Karpas-422 (cell line): ENCODE measurements at regions not wholly inside any gene's neighbourhood (a gene's known extent, or its start where the extent isn't known, plus 50 kb on each side); places are given as distances from the start of the nearest gene placed in this dataset.

Experiments
- DNase-seq: peaks from one replicate; pipeline ENCODE4 v3.0.0-alpha.2; 2015
- H2AFZ ChIP-seq: fragments of 200-600 bp; sonication (generic); 2 replicates; pipeline ENCODE4 v1.6.1; 2014; ENCODE audit warnings: antibody characterized with exemption, low read length, mixed read lengths
- H3K27ac ChIP-seq: fragments of 200-600 bp; sonication (generic); 2 replicates; pipeline ENCODE4 v1.5.1; 2014; ENCODE audit warnings: mild to moderate bottlenecking, low read length, moderate library complexity
- H3K27me3 ChIP-seq: fragments of 200-600 bp; sonication (generic); 2 replicates; pipeline ENCODE4 v1.6.1; 2014; ENCODE audit warnings: low read length, mixed read lengths
- H3K36me3 ChIP-seq: fragments of 200-600 bp; sonication (generic); 2 replicates; pipeline ENCODE4 v1.6.1; 2014; ENCODE audit warnings: low read length, mixed read lengths; ENCODE audit not compliant: insufficient read depth
- H3K4me1 ChIP-seq: fragments of 200-600 bp; sonication (generic); 2 replicates; pipeline ENCODE4 v1.6.1; 2014; ENCODE audit warnings: mild to moderate bottlenecking, low read length, mixed read lengths
- H3K4me2 ChIP-seq: fragments of 200-600 bp; sonication (generic); 2 replicates; pipeline ENCODE4 v1.6.1; 2014; ENCODE audit warnings: low read length, low read depth, mild to moderate bottlenecking; ENCODE audit not compliant: poor library complexity, severe bottlenecking
- H3K4me3 ChIP-seq: fragments of 200-600 bp; sonication (generic); 2 replicates; pipeline ENCODE4 v1.5.1; 2014; ENCODE audit warnings: mild to moderate bottlenecking, antibody characterized with exemption, low read length, mixed read lengths
- H3K79me2 ChIP-seq: fragments of 200-600 bp; sonication (generic); 2 replicates; pipeline ENCODE4 v1.6.1; 2014; ENCODE audit warnings: mild to moderate bottlenecking, low read length, mixed read lengths
- H3K9ac ChIP-seq: fragments of 200-600 bp; sonication (generic); 2 replicates; pipeline ENCODE4 v1.6.0; 2014; ENCODE audit warnings: low read length
- H3K9me2 ChIP-seq: fragments of 200-600 bp; sonication (generic), shearing (Covaris generic); replicated peaks from 2 replicates; pipeline ENCODE4 v1.6.0; 2014; ENCODE audit warnings: mild to moderate bottlenecking, low read length, moderate library complexity; ENCODE audit not compliant: insufficient read depth
- H3K9me3 ChIP-seq: fragments of 300-700, 200-600 bp; sonication (generic); 2 replicates; pipeline ENCODE4 v1.6.1; 2014; ENCODE audit warnings: low read length, mixed read lengths
- H4K20me1 ChIP-seq: fragments of 200-600 bp; sonication (generic); 2 replicates; pipeline ENCODE4 v1.6.1; 2014; ENCODE audit warnings: mild to moderate bottlenecking, antibody characterized with exemption, low read length, low read depth; ENCODE audit not compliant: insufficient read depth

DNA sequence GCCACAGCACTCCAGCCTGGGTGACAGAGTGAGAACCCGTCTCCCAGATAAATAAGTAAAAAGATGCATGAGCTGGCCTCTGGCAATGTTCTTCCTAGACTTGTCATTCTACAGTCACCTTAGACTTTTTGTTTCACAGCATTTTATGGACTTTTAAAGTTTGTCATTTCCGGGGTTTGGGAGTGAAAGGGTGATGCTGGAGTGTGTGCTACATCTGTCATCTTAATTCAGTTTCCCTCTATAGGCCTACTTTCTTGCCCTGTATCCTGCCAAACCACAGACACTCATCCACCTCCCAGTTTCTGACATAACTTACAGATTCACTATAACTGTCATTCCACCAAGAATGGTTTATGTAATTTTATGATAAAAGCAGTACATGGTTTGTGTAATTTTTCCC, 166.7 kb upstream of the PARP11 start:
- no peaks in the 10 kb centered on the region for H3K79me2 ChIP-seq
- H3K4me2 ChIP-seq, result no peak overlapping the region
- no peaks in the 10 kb centered on the region for H3K9me2 ChIP-seq
- H3K4me3 ChIP-seq, result no peak overlapping the region
- no peak for DNase-seq
- no peak overlapping the region for H3K9ac ChIP-seq
- no peaks in the 10 kb centered on the region for H4K20me1 ChIP-seq
- no peak overlapping the region for H2AFZ ChIP-seq
- no peaks in the 10 kb centered on the region for H3K27me3 ChIP-seq
- no peaks in the 10 kb centered on the region for H3K9me3 ChIP-seq
- H3K27ac ChIP-seq, result no peak overlapping the region
- H3K36me3 ChIP-seq, result no peaks in the 10 kb centered on the region
- H3K4me1 ChIP-seq, result no peaks in the 10 kb centered on the region

DNA sequence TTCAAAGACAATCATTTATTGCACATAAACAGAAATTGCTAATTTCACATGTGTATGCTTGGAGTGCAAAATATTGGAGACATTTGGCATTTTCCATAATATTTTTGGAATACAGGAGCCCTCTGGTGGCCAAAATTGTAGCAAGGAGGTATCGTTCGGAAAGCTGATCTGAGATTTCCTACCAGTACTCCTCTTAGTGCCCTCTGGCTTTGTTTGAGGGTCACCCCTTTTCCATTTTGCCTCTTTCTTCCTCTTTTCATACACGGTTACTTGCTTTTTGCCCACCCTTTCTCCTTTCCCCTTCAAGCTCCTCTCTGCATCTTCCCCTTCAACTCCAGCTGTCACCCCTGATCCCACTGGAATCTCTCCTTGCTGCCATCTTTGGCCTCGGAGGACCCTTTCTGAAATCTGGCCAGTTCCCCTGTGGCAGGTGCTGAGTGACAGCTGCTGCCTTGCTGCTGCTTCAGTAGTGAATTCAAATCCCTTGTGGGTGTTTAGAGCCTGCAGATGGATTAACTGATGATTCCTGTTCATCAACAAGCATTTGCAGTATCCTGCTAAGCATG, 164.6 kb upstream of the PARP11 start:
- Histone ChIP-seq H3K79me2 (no peaks in the 10 kb centered on the region), H3K4me1 (no peaks in the 10 kb centered on the region), H3K9me3 (no peaks in the 10 kb centered on the region), H4K20me1 (no peaks in the 10 kb centered on the region), H3K4me3 (no peak overlapping the region), H3K4me2 (no peak overlapping the region), H3K9me2 (no peaks in the 10 kb centered on the region), H3K9ac (no peak overlapping the region), H2AFZ (no peak overlapping the region), H3K36me3 (no peaks in the 10 kb centered on the region), H3K27ac (no peak overlapping the region), H3K27me3 (no peaks in the 10 kb centered on the region)
- no peak for DNase-seq

DNA sequence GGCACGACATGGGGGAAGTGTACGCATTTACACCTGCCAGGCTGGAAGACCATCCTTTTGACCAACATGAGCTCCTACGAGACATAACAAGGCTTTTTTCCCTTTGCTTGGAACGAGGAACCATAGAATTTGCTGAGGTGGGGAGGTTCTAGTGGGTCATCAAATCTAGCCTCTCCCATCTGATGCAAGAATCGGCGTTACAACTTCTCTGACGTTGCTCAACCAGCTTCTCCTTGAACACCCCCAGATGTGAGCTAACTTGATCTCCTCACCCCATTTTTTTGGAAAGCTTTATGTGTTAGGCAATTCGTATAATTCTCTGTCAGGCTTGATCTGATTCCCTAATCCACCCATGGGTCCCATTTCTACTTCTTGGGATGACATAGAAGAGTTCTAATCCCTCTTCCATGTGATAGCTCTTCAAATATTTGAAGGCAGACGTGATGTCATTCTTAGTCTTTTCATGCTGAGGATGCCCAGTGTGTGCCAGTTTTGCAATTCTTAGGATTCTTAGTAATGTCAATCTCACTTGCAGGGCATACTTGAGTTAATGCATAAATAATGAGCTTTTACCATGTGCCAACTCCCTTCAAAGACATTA, 163.6 kb upstream of the PARP11 start:
- Histone ChIP-seq H3K79me2 (no peaks in the 10 kb centered on the region), H3K4me2 (no peak overlapping the region), H3K27ac (no peak overlapping the region), H3K4me1 (no peaks in the 10 kb centered on the region), H3K27me3 (no peaks in the 10 kb centered on the region), H3K9me3 (no peaks in the 10 kb centered on the region), H3K9me2 (no peaks in the 10 kb centered on the region), H4K20me1 (no peaks in the 10 kb centered on the region), H3K36me3 (no peaks in the 10 kb centered on the region), H3K9ac (no peak overlapping the region), H2AFZ (no peak overlapping the region), H3K4me3 (no peak overlapping the region)
- DNase-seq, result no peak

DNA sequence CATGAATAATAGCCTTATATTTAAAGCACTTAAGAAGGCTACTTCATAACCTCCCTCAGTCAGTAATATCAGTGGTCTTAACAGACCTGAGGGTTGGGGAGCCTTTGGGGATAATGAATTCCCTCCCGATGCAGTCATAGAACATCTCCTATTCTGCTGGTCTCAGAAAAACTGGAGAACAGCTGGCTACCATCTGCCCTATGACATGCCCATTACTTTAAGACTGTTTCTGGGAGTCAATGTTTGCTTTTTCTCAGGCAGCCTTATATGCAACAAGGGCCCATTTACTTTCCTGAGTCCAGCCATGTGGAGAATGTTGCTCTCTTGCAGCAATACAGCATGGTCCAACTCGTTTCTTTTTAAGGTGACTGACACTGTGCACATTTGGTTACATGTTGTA, 161.7 kb upstream of the PARP11 start:
- DNase-seq, result no peak
- H3K27ac ChIP-seq, result no peak overlapping the region
- no peak overlapping the region for H3K4me2 ChIP-seq
- H3K4me3 ChIP-seq, result no peak overlapping the region
- no peaks in the 10 kb centered on the region for H4K20me1 ChIP-seq
- H3K36me3 ChIP-seq, result no peaks in the 10 kb centered on the region
- H2AFZ ChIP-seq, result no peak overlapping the region
- no peaks in the 10 kb centered on the region for H3K27me3 ChIP-seq
- H3K9me3 ChIP-seq, result no peaks in the 10 kb centered on the region
- H3K9ac ChIP-seq, result no peak overlapping the region
- no peaks in the 10 kb centered on the region for H3K9me2 ChIP-seq
- H3K4me1 ChIP-seq, result no peaks in the 10 kb centered on the region
- no peaks in the 10 kb centered on the region for H3K79me2 ChIP-seq

DNA sequence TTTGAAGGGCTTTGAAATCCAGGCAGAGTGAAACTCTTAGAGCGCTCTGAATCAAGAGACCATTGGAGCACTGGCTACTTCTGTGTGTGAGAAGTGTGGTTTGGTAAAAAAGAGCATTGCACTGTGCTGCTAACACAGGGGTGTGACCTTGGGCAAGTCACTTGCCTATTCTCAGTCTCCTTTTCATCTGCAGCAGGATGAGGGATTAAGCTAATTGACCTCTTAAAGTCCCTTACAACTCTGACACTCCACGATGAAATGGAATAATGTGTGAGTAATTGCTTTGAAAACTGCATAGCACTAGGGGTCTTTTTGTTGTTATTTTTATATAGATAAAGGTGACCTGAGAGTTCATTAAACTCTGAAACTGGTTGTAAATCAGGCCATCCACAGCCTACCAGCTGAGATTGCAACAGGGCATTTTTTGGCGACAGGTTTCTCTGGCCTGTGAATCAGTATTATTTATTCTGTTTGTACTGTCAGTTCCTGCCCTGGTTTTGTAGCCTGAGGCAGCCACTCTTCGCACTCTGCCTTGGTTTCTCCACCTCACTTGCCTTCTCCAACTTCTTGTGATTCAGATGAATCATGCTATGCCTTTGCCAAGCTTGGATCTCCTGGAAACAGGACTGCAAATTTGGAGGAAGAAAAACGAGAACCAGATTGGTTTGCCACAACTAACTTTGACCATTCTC, 159.9 kb upstream of the PARP11 start:
- no peak overlapping the region for H3K9ac ChIP-seq
- H3K79me2 ChIP-seq, result no peaks in the 10 kb centered on the region
- H2AFZ ChIP-seq, result no peak overlapping the region
- no peaks in the 10 kb centered on the region for H3K27me3 ChIP-seq
- no peak overlapping the region for H3K27ac ChIP-seq
- no peak overlapping the region for H3K4me2 ChIP-seq
- no peak overlapping the region for H3K4me3 ChIP-seq
- H3K4me1 ChIP-seq, result no peaks in the 10 kb centered on the region
- H4K20me1 ChIP-seq, result no peaks in the 10 kb centered on the region
- H3K9me3 ChIP-seq, result no peaks in the 10 kb centered on the region
- DNase-seq, result no peak
- no peaks in the 10 kb centered on the region for H3K36me3 ChIP-seq
- no peaks in the 10 kb centered on the region for H3K9me2 ChIP-seq

DNA sequence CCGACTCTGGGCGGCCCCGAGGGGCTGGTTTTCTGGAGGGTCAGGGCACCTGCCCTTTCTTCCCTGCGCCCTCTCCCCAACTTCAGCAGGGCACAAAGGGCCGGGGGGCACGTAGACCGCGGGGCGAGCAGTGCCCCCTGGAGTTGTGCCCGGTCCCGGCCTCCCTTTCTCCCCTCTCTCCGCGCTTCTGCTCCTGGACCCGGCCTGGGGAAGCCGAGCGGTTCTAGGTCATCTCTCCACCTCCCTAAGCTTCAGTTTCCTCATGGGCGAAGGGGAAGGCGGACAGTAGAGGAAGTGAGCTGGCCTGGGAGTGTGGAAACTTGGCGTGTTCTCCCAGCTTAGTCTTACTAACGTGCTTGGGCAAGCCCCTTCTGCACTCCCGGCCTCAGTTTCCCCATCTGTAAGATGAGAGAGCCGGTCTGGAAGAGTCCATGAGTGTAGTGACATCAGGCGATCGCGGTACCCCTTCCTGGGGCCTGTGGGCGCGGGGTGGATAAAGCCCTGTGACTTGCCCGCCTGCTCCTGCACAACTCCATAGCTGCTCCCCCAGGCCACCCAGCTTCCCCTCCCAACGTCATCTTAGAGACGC, 158.6 kb upstream of the PARP11 start:
- H2AFZ ChIP-seq, result no peak overlapping the region
- H3K27ac ChIP-seq, result no peak overlapping the region
- no peak overlapping the region for H3K4me2 ChIP-seq
- no peaks in the 10 kb centered on the region for H4K20me1 ChIP-seq
- H3K9me3 ChIP-seq, result no peaks in the 10 kb centered on the region
- no peaks in the 10 kb centered on the region for H3K27me3 ChIP-seq
- no peak overlapping the region for H3K9ac ChIP-seq
- H3K4me1 ChIP-seq, result no peaks in the 10 kb centered on the region
- H3K36me3 ChIP-seq, result no peaks in the 10 kb centered on the region
- H3K9me2 ChIP-seq, result no peaks in the 10 kb centered on the region
- DNase-seq, result no peak
- no peak overlapping the region for H3K4me3 ChIP-seq
- no peaks in the 10 kb centered on the region for H3K79me2 ChIP-seq

DNA sequence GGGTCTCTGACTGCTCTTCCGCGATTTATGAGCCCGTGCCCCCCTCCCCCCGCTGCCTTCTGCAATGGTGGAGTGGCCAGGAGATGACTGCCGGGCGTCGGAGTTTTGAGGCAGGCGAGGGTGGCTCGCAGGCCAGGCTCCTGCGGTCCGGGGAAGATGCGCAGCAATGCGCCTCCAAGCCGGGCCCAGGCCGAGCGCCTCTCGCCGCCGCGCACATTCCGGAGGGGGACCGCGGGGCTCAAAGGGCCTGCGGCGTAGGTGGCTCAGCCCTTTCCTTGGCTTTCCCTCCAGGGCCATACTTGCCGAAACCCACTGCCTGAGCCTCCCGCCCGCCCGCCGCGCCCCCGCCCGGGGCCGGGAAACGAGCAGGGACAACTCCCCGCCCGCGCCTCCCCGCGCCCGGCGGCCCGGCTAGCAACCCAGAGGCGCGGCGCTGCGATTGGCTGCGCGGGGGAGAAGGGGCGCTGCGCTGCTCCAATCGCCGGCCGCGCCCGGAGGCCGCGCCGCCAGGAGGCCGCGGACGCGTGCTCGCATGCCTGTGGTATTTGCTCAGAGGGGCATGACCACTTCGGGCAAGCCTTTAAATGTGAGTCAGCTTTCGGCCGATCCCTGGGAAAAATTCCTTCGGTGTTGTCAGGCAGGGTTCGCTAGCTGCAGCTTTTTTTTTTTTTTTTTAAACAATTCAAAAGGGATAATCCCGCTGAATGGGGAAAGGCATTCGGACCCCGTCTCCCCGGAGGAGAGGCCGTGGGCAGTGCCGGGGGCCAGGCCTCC, 157.9 kb upstream of the PARP11 start:
- no peaks in the 10 kb centered on the region for H3K4me1 ChIP-seq
- no peaks in the 10 kb centered on the region for H3K27me3 ChIP-seq
- H3K79me2 ChIP-seq, result no peaks in the 10 kb centered on the region
- H3K27ac ChIP-seq, result no peak overlapping the region
- no peak overlapping the region for H3K4me2 ChIP-seq
- no peaks in the 10 kb centered on the region for H4K20me1 ChIP-seq
- no peak for DNase-seq
- H2AFZ ChIP-seq, result no peak overlapping the region
- no peaks in the 10 kb centered on the region for H3K9me3 ChIP-seq
- H3K4me3 ChIP-seq, result no peak overlapping the region
- no peak overlapping the region for H3K9ac ChIP-seq
- H3K9me2 ChIP-seq, result no peaks in the 10 kb centered on the region
- H3K36me3 ChIP-seq, result no peaks in the 10 kb centered on the region

DNA sequence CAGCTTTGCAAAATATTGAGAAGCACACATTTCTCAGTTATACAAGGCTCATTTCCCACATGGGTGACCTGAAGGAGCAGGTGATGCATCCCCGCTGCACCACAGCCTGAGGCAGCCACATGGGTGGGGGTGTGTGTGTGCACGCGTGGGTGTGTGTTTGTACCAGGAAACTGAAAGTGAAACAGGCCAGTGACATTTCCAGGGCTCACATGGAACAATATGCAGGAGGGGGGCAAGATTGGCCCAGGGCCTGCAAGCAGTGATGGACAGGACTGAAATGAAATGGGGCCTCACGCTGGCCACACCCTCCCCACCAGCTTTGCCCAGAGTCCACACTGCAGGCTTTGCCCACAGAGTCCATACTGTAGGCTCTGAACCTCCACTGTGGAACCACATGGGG, 154.2 kb upstream of the PARP11 start:
- H2AFZ ChIP-seq, result no peak overlapping the region
- H3K27me3 ChIP-seq, result no peaks in the 10 kb centered on the region
- no peak overlapping the region for H3K4me3 ChIP-seq
- no peaks in the 10 kb centered on the region for H3K9me2 ChIP-seq
- H3K4me2 ChIP-seq, result no peak overlapping the region
- H3K4me1 ChIP-seq, result no peaks in the 10 kb centered on the region
- no peak overlapping the region for H3K9ac ChIP-seq
- no peaks in the 10 kb centered on the region for H3K79me2 ChIP-seq
- H3K27ac ChIP-seq, result no peak overlapping the region
- H3K36me3 ChIP-seq, result no peaks in the 10 kb centered on the region
- no peaks in the 10 kb centered on the region for H3K9me3 ChIP-seq
- DNase-seq, result no peak
- no peaks in the 10 kb centered on the region for H4K20me1 ChIP-seq
